Testis (tissue), 2 donors: ENCODE measurements at regions not wholly inside any gene's neighbourhood (a gene's known extent, or its start where the extent isn't known, plus 50 kb on each side); places are given as distances from the start of the nearest gene placed in this dataset.

ENCODE experiments used
- DNase-seq: peaks from one replicate; pipeline ENCODE4 v3.0.0-alpha.2; 2019
- H3K27ac ChIP-seq, 2 donors: fragments of 200-600 bp; sonication (generic); one replicate each; pipeline ENCODE4 v1.5.1; 2019
- H3K27me3 ChIP-seq: fragments of 200-600 bp; sonication (generic); one replicate; pipeline ENCODE4 v1.5.1; 2019
- H3K36me3 ChIP-seq: fragments of 200-600 bp; sonication (generic); one replicate; pipeline ENCODE4 v1.5.1; 2017; ENCODE audit warnings: low read depth; ENCODE audit errors: missing control alignments
- H3K4me1 ChIP-seq: fragments of 200-600 bp; sonication (generic); one replicate; pipeline ENCODE4 v1.5.1; 2019
- H3K4me3 ChIP-seq, 2 donors: fragments of 200-600 bp; sonication (generic); one replicate each; pipeline ENCODE4 v1.5.1; 2017 to 2019
- H3K9me3 ChIP-seq: fragments of 200-600 bp; sonication (generic); one replicate; pipeline ENCODE4 v1.5.1; 2017
- POLR2A ChIP-seq: fragments of 450-650 bp; IDR thresholded peaks from one replicate; pipeline ENCODE4 v1.6.1; 2017; ENCODE audit warnings: antibody characterized with exemption, mild to moderate bottlenecking, moderate library complexity
- WGBS, 2 donors: methylation state at CpG; one replicate each; pipeline ENCODE4 v1.1.5; 2018; 5-methylcytosine and 5-hydroxymethylcytosine counted together
- intact Hi-C: fragments of 100-400 bp; cut with DNase I; formaldehyde crosslinking; loops from one replicate; pipeline ENCODE4 v1.15.1; 2023; ENCODE audit warnings: low total_unique reads
- TF ChIP-seq, protein P1 (sequence below), 3 experiments: fragments of 450-650 bp in 2 of 3; fragments of 200-600 bp in 1 of 3; sonication (generic) in 1 of 3; IDR thresholded peaks; one replicate each; pipeline ENCODE4 v1.5.1; 2016 to 2019; ENCODE audit warnings: antibody characterized with exemption in 3 of 3, mild to moderate bottlenecking in 2 of 3, moderate library complexity in 1 of 3

DNA sequence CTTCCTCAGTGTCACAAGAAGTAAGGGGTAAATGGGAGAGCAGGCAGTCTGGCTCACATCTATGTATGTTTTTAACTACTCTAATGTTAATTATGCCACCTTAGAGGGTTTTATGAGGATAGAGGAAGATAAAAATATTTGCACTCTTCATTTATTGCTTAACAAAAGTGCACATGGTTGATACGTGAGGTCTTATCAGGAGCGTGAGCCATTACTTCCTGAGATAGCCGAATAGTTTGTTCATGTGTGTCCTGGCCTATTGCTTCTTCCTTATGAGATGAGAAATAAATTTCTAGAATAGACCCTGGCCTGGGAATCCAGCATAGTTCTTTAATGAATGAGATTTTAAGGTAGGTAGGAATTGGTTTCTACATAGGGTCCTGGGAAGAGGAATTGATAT lies 471.1 kb upstream of the B3GALT2 start:
- intact Hi-C loops = no loop called here
- H3K4me1 ChIP-seq = no peaks in the 10 kb centered on the region
- TF ChIP-seq, protein P1, sequence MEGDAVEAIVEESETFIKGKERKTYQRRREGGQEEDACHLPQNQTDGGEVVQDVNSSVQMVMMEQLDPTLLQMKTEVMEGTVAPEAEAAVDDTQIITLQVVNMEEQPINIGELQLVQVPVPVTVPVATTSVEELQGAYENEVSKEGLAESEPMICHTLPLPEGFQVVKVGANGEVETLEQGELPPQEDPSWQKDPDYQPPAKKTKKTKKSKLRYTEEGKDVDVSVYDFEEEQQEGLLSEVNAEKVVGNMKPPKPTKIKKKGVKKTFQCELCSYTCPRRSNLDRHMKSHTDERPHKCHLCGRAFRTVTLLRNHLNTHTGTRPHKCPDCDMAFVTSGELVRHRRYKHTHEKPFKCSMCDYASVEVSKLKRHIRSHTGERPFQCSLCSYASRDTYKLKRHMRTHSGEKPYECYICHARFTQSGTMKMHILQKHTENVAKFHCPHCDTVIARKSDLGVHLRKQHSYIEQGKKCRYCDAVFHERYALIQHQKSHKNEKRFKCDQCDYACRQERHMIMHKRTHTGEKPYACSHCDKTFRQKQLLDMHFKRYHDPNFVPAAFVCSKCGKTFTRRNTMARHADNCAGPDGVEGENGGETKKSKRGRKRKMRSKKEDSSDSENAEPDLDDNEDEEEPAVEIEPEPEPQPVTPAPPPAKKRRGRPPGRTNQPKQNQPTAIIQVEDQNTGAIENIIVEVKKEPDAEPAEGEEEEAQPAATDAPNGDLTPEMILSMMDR (IDR thresholded peaks at IDR 0.05) = no peak
- no peak for TF ChIP-seq POLR2A
- H3K27ac ChIP-seq = no peak overlapping the region
- H3K9me3 ChIP-seq = peaks cover 3% of the 10 kb centered on the region
- DNase-seq = no peak
- no peaks in the 10 kb centered on the region for H3K27me3 ChIP-seq
- no peaks in the 10 kb centered on the region for H3K36me3 ChIP-seq
- 73 to 82% methylated on average over 3 of the region's 3 CpGs for WGBS, 2 donors
- no peak overlapping the region for H3K4me3 ChIP-seq

DNA sequence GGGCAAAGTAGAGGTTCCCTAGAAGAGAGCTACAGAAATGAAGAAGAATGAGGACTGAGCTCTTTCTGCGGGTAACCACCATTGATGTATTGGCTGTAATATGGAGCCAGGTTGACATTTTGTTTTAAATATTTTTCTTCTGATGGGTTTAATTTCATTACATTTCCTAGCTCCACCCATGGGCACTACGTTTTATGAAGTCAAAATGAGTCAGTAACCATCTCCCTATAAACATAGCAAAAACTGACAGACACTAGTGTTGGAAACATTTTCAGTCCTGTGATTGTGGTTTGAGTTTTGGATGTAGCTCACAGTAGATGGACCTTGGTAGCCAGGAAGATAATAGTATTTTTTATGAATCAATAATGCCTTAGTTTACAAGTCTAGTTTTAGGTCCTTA lies 470.4 kb upstream of the B3GALT2 start:
- intact Hi-C loops = no loop called here
- WGBS, 2 donors = 89 to 99% methylated on average over 2 of the region's 2 CpGs
- H3K36me3 ChIP-seq = no peaks in the 10 kb centered on the region
- no peak for DNase-seq
- H3K4me1 ChIP-seq = no peaks in the 10 kb centered on the region
- TF ChIP-seq POLR2A = no peak
- TF ChIP-seq, protein P1 (IDR thresholded peaks at IDR 0.05) = no peak
- H3K9me3 ChIP-seq = peaks cover 3% of the 10 kb centered on the region
- no peak overlapping the region for H3K27ac ChIP-seq
- no peaks in the 10 kb centered on the region for H3K27me3 ChIP-seq
- H3K4me3 ChIP-seq = no peak overlapping the region

DNA sequence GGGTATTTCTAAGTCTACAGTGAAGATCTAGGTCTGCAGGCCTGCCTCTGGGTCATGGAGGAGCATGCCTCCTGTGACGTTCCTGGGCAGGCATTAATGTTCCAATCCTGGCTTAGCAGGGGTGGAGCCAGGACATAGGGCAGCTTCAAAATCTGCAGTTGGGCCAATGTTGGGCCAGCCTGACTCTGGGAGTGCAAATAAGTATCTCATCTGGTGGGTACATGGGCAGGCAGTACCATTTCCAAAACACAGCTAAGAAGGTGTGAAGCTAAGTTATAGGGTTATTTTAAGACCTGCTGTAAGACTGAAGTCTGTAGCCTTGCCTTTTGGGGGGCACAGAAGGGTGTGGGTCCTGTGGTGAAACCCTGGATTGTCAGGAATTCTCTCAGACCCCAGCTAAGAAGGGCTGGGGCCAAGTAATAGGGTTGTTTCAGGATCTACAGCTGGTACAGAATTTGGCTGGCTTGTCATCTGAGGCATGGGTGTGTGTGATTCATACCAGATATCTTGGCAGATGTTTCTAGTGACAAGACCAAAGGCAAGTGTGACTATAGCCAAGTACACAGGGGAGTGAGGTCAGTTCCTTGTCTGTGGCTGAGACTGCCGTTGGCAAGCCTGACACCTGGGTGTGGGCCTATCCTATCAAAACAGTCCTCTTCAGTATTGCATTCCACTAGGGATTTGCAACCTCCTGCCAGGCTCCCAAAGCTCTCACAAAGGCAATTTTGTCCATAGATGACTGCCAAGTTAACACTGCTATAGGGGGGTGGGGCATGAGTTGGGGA lies 468.7 kb upstream of the B3GALT2 start:
- Histone ChIP-seq H3K27ac (no peak overlapping the region), H3K4me3 (no peak overlapping the region), H3K9me3 (peaks cover 3% of the 10 kb centered on the region), H3K4me1 (no peaks in the 10 kb centered on the region), H3K27me3 (no peaks in the 10 kb centered on the region), H3K36me3 (no peaks in the 10 kb centered on the region)
- 86 to 97% methylated on average over 1 to 2 of the region's 2 CpGs for WGBS, 2 donors
- intact Hi-C loops = no loop called here
- no peak for DNase-seq
- TF ChIP-seq, protein P1 (IDR thresholded peaks at IDR 0.05) = no peak
- no peak for TF ChIP-seq POLR2A

DNA sequence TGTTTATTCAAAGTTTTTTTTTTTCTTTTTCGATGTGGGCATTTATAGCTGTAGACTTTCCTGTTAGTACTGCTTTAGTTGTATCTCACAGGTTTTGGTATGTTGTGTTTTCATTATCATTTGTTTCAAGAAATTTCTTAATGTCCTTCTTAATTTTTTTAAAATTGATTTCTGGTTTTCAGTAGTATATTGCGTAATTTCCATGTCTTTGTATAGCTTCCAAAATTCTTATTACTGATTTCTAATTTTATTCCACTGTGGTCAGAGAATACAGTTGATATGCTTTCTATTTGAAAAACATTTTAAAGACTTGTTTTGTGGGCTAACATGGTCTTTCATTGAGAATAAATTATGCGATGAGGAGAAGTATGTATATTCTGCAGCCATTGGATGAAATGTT lies 463.2 kb upstream of the B3GALT2 start:
- no peaks in the 10 kb centered on the region for H3K4me1 ChIP-seq
- no peak overlapping the region for H3K27ac ChIP-seq
- H3K27me3 ChIP-seq = no peaks in the 10 kb centered on the region
- no peak overlapping the region for H3K4me3 ChIP-seq
- no peaks in the 10 kb centered on the region for H3K36me3 ChIP-seq
- intact Hi-C loops = no loop called here
- TF ChIP-seq, protein P1 (IDR thresholded peaks at IDR 0.05) = no peak
- TF ChIP-seq POLR2A = no peak
- peaks cover 3% of the 10 kb centered on the region for H3K9me3 ChIP-seq
- WGBS, 2 donors = 65 to 95% methylated on average over 3 of the region's 3 CpGs
- DNase-seq = no peak

DNA sequence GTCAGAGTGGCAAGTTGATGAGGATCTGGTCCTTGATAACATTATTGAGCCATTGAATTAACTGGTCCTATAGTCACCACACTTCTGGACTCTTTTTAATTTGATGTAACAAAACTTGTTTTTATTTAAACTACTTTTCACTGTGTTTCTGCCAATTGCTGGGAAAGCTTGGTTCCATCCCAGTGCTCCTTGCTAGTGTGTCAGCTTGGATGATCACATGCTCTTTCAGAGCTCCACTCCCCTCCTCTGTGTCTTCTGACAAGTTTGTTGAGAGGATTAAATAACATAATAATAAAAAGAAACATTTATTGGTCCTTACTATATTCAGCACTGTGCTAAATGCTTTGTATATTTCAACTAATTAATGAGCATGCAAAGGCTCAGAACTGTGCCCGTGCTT lies 448.5 kb upstream of the B3GALT2 start:
- no peak for TF ChIP-seq POLR2A
- TF ChIP-seq, protein P1 (IDR thresholded peaks at IDR 0.05) = no peak
- H3K9me3 ChIP-seq = no peaks in the 10 kb centered on the region
- no peak overlapping the region for H3K27ac ChIP-seq
- H3K27me3 ChIP-seq = no peaks in the 10 kb centered on the region
- no peaks in the 10 kb centered on the region for H3K36me3 ChIP-seq
- no peak overlapping the region for H3K4me3 ChIP-seq
- intact Hi-C loops = no loop called here
- peaks cover 4% of the 10 kb centered on the region for H3K4me1 ChIP-seq
- DNase-seq = no peak
- WGBS, 2 donors = 76 to 95% methylated on average over 1 of the region's 1 CpG
